ENCODE measurements at regions not wholly inside any gene's neighbourhood (a gene's known extent, or its start where the extent isn't known, plus 50 kb on each side); places are given as distances from the start of the nearest gene placed in this dataset.
"Not testable (repeated sequence)": the region's sequence is repeated elsewhere in the genome, so short reads cannot be mapped to it uniquely, and the experiment has no call there.

DNA sequence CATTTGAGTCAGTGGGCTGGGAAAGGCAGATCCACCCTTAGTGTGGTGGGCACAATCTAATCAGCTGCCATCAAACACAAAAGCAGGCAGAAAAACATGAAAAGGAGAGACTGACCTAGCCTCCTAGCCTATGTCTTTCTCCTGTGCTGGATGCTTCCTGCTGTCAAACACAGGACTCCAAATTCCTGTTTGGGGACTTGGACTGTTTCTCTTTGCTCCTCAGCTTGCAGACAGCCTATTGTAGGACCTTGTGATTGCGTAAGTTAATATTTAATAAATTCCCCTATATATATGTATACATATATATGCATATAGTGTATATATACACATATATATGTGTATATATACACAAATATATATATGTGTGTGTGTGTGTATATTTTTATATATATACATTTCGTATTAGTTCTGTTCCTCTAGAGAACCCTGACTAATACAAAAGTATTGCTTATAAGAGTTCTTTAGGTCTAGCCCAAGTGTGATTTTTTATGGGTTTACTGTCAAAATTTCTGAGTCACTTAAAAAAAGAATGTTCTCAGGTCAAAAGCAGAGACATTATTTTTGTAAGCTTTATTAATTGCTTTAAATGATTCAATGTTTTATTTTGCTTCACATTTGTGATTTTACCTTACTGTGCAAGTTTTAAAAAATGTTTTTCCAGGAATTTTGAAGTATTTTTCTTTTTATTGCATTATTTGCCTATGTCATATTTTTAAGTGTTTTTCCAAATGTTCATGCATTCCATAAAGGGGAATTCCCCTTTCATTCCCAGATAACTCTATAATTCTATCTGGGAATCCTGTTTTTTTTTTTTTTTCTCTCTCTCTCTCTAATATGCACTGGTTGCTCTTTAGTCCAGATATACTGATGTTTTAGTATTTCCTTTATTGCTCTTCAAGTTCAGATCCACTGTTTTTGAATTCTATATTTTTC is 92.1 kb upstream of the ADAMTS5 start:
- no peak for DNase-seq

DNA sequence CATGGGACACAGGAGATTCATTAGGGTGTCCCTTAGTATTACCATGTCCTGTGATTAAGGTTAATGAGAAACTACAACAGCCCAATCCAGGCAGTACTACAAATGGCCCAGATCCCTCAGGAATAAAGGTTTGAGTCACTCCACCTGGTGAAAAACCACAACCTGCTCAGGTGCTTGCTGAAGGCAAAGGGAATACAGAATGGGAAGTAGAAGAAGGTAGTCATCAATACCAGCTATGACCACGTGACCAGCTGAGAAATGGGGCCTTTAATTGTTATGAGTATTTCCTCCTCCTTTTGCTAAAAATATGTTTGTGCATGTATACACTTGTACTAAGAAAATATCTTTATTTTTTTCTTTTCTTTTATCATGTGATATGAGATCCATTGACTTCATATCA is 91.1 kb upstream of the ADAMTS5 start:
- DNase-seq: no peak

DNA sequence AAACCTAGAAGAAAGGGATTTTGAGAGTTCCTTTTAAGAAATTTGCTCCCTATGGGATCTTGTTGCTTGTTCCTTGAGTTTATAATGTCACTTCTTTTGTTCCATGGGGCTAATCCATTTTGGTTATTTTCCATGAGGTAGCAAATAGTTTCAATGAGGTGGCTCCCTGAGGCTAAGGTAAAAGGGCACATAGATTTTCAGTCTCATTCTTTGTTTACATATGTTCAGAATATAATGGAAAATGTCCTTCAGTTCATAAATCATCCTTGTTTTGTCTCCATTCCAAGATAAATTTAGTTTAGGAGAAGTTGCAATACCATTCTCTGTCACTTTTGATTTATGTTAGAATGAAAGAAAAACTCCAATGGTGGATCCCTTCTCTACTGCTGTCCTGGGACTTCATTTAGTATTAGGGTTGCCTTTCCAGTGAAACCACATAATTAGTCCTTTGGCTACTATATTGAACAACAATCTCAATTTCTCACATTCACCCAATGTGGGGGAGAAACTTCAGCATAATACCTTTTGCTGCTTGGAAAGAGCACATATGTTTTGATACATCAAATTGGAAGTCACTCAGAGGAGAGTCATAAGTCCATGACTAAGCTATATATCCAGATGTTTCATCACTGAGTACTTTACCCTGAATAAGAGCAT is 80.9 kb upstream of the ADAMTS5 start:
- DNase-seq: no peak

DNA sequence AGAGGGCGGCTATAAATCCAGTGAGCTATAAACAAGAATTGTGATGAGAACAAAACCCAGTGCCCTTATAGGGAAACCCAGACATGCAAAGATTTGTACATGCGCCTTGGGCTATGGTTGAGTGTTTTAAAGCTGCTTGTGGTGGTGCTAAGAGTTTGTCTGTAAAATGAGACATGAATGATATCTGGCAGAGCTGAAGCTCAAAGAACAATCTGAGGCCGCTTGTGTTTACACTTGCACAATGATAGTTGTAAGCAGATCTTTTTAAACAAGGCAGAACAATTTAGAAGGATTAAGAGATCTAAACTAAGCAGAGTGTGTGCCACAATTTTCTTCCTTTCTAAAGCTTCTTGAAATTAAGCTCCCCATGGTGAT is 80.4 kb upstream of the ADAMTS5 start:
- no peak for DNase-seq

DNA sequence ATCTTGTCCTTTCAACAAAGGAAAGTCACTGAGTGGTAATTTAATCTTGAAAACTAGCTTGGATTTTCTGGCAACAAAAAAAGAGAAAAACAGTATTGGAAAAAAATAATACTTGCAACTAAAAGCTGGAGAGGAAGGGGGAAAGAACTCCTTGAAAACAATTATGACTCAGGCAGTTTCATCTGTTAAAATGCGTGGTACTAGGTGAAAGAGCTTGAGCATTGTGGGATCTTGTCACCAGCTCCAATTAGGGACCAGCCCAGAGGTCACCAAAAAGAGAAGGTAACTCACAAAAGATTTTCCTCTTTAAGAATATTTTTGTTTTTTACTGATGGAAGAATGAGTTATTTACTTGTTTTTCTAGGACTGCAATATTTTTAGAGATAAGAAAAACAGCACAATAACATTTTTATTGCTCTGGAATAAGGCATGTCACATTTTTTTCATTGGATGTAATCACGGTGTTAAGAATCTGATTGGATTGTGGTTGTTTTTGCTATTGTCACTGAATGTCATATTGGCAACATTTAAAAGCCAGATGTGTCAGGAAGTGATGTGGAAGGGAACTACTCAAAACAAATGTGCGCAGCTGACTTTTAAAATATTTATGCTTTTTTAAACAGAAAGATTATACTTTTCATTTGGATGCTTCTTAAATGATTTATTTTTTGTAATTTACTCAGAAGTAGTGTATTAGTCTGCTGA is 78.5 kb upstream of the ADAMTS5 start:
- DNase-seq: no peak

DNA sequence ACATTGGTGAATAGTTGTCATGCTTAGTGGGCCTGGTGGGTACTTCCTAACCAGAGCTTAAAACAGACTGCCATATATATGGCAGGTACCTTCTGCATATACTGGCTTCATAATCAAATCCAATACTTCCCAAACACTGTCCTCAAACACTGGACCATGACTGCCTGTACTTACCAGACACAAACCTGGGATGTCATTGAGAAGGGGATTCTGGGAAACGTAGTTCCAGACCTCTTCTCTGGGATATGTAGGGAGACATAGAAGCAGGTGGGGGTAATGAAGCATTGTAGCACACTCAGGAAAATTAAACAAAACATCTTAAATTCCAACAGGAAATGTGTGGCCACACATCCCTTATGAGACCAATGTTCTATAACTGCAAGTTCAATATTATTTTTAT is 76.5 kb upstream of the ADAMTS5 start:
- DNase-seq: no peak

DNA sequence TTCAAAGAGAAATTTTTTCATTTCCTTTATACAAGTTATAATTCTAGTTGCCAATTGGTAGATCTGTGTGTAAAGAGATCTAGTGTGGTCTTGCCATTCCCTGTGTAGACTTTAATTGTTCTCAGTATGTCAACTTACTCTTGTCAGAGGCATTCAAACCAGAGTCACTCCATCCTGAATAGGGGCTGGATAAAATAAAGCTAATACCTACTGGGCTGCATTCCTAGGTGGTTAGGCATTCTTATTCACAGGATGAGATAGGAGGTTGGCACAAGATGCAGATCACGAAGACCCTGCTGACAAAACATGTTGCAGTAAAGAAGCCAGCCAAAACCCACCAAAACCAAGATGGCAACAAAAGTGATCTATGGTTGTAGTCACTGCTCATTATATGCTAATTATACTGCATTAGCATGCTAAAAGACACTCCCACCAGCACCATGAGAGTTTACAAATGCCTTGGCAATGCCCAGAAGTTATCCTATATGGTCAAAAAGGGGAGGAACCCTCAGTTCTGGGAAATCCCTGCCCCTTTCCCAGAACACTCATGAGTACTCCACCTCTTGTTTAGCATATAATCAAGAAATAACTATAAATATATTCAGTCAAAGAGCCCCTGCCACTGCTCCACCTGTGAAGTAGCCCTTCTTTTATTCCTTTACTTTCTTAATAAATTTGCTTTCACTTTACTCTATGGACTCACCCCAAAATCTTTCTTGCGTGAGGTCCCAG is 74.0 kb upstream of the ADAMTS5 start:
- DNase-seq: no peak

DNA sequence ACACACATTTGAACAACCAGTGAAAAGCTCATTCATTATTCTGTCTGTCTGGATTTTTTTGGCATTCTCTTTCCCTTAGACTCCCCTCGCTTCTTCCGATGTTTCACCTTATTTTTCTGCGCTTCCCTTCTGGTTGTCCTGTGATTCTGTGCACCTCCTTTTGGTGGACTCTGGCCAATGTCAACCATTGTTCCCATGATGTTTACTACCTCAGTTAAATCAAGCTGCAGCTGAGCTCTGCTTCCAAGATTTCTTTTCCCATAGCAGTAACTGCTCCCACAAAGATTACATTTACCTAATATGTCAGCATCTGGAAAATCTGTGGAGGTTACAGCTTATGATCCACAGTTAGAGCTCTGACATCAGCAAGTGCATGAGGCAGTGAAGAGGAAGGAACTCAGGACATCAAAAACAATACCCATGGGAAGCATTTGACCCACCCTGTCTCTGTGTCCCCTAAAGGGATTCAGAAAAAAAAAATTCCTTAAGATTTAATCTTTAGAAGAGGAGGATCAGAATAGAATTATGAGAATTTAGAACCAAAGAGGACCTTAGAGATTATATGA is 69.9 kb upstream of the ADAMTS5 start:
- no peak for DNase-seq

DNA sequence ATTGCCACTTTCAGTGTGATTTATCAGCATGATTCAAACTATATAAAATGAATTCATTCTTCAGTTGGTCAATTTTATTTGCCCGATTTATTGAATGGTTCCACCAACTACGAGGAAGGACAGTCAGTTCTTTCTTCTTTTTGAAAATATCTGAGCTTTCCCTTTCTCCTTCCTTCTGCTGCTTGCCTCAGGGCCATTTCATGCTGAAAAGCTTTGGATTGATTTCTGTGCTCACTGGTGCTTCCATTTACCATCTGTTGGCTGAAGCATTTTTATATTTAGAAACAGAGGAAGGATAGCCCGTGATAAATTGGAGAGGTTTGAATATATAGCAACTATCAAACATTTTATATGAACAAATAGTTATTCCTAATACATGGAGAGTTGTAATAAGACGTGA is 68.9 kb upstream of the ADAMTS5 start:
- no peak for DNase-seq

DNA sequence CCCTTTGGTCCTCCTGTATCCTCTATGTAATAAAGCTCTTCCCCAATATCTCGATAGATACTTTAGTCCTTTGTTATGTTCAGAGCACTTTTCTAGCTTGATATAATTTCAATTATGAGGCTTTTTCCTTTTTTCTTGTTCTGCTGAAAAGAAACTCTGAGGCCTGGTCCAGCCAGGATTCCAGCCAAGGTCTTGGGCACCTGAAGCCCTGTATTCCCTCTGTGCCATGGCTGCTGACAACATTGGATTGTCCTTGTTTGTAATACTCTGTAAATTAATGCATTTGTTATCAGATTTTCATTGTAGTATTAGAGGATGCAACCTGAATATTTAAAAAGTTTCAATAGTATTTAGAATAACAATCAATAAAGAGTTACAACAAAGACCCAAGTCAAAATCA is 67.9 kb upstream of the ADAMTS5 start:
- DNase-seq: no peak

DNA sequence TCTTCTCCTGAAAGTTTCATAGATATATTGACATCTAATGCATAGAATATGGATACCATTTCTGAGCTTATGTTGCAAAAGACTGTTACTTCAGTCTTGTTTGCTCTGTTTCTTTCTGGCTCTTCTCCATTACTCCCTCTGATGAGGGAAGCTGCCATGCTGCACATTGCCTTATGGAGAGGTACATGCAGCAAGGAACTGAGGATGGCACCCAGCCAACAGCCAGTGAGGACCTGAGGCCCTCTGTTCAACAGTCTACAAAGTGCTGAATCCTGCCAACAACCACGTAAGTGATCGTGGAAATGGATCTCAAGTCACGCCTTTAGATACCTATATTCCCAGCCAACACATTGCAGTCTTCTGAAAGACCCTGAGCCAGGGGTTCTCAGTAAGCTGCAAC is 66.6 kb upstream of the ADAMTS5 start:
- no peak for DNase-seq

DNA sequence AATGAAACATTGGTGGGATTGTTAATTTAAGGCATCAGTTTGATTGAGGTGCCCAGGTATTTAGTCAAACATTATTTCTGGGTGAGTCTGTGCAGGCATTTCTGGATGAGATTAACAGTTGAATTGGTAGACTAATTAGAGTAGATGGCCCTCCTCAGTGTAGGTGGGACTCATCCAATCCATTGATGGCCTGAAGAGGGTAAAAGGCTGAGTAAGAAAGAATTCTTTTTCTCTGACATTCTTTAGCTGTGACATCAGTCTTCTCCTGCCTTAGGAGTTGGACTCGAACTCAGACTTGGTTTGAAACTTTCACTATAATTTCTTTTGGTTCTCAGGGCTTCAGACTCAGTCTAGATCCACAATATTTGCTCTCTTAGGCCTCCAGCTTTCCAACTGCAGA is 59.6 kb upstream of the ADAMTS5 start:
- no peak for DNase-seq

DNA sequence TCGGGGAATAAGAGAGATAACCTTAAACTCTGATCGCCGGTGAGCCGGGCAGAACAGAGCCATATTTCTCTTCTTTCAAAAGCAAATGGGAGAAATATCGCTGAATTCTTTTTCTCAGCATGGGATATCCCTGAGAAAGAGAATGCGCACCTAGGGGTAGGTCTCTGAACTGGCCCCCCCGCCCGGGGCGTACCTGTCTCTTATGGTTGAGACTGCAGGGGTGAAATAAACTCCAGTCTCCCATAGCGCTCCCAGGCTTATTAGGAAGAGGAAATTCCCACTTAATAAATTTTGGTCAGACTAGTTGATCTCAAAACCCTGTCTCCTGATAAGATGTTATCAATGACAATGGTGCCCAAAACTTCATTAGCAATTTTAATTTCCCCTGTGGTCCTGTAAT is 58.8 kb upstream of the ADAMTS5 start:
- DNase-seq: not testable (repeated sequence)

DNA sequence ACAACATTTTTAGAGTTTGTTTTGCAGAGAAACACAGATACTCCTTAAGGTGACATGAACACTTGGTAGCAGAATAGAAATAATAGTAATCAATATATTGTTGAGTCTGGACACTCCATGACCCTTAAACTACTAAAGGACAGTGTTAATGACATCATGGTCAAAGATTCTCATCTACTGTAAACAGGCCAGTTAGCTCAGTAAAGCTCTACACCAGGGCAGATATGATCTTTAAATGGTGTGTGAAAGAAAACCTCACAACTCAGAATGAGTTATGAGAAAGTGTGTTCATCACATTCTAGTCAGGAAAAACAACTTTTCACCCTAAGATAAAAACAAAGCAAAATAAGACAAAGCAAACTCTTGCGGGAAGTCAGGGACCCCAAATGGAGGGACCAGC is 58.1 kb upstream of the ADAMTS5 start:
- no peak for DNase-seq

DNA sequence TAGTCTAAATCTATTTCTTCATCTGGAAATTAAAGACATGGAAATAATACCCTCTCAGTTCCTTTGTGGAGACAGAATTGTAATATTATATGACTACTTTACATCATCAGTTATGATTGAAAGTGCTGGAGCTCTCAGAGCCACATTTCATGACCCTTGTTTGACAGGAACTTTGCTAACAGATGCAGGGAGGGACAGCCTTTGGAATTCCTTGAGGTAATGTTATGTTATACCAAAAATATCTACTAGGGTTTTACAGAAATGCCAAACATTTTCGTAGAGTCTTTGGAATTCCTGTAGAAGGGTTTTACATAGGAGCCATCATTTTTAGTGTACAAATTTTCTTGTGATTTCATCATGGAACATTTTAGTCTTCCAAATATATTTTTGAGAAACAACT is 57.4 kb upstream of the ADAMTS5 start:
- DNase-seq: no peak

DNA sequence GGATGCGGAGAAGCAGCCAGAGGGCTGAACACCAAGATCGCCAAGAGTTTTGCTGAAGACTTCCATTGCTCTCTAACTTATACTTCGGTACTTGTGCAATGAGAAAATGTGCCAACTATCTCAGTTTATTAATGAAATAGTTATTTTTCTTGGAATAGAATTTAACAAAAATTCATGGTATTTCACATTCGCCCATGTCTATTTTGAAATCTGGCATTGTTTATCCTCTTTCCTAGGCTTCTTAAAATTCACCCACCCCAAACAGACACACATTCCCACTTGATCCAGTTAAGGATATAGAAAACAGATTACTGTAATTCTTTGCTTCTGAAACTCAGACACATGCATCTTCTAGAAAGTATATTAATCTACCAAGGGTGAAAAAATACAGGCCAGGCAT is 56.3 kb upstream of the ADAMTS5 start:
- DNase-seq: no peak

DNA sequence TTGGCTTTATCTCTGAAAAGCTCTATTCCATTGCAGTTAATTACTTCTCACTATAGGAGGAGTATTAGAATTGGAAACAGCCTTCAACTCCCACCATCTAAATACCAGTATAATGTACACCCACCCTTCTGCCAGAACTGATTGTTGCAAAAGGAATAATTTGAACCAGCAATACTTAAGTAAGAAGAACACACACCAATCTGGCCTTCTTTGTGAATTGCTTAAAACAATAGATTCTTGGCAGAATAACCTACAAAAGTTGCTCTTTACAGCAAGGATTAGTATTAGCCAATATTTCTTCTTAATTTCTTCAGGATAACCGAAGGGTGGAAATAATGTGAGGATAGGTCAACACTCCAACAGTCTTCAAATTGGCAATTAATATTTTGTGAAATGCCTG is 54.9 kb upstream of the ADAMTS5 start:
- no peak for DNase-seq

DNA sequence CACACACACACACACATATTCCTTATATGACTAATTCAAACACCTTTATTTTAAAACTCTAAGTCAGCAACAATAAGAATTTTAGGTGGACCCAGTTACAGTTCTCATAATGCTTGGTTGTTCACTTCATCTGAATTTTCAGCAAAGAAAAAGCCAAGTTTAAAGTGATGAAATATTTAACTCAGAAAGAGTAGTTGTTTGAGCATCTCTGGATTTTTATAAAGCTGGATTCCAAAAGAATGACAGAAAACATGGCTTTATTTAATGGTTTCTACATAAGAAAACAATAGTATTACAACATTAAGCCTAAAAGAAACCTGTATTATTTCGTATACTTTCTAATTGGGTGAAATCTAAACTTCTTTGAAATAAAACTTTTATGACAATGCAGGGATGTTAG is 54.2 kb upstream of the ADAMTS5 start:
- no peak for DNase-seq

DNA sequence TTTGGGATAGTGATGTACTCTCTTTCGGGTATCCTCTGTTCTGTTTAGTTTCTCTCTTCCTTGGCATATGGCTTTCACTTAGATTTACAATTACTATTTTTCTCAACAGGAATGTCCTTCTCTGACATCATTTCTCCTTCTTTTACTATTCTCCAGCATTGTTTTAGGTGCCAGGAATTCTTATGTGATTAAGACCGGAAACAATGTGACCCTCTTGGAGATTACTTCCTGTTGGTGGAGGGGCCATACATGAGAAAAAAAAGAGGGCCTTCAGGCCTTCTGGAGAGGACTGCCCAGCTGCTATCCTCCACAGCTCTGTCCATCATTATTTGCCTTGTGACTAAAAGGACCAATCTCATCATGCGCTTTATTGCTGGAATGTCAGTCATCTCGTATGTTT is 50.4 kb upstream of the ADAMTS5 start:
- no peak for DNase-seq

All from stimulated activated CD4-positive, alpha-beta T cell treated with anti-CD3 and anti-CD28 coated beads, Interleukin-1b, Interleukin-23, amount 100 ng/mL, for 48 hours (primary cell).